OCI-LY7 (cell line): ENCODE measurements at regions not wholly inside any gene's neighbourhood (a gene's known extent, or its start where the extent isn't known, plus 50 kb on each side); places are given as distances from the start of the nearest gene placed in this dataset.
A peak's percentile ranks its signal among the peaks of the same experiment; 100 is the strongest.

Source experiments
- CTCF ChIP-seq: fragments of 200-600 bp; sonication (generic); conservative IDR thresholded peaks from 2 replicates; pipeline ENCODE4 v1.5.1; 2014; ENCODE audit warnings: mild to moderate bottlenecking, antibody characterized with exemption, low read length, moderate library complexity, mixed read lengths
- EZH2phosphoT487 ChIP-seq: fragments of 200-600 bp; sonication (generic); IDR thresholded peaks from 2 replicates; pipeline ENCODE4 v1.6.1; 2018; ENCODE audit warnings: low read depth, borderline replicate concordance, mild to moderate bottlenecking, mixed run types, antibody characterized with exemption, low read length, moderate library complexity, mixed read lengths

GRCh38 chr1:9181176-9181906 is 52.4 kb upstream of the GPR157 start:
- TF ChIP-seq CTCF = peak; percentile 99
- no peak for TF ChIP-seq EZH2phosphoT487
